ENCODE measurements at regions not wholly inside any gene's neighbourhood (a gene's known extent, or its start where the extent isn't known, plus 50 kb on each side); places are given as distances from the start of the nearest gene placed in this dataset.

GRCh38 chr5:53239301-53239990 is 129.9 kb upstream of the MOCS2 start:
- H3K4me1 ChIP-seq (ENCODE audit: insufficient read depth, low read length), result no peaks in the 10 kb centered on the region
- H3K9me3 ChIP-seq (ENCODE audit: low read length), result no peaks in the 10 kb centered on the region
- H3K4me3 ChIP-seq (ENCODE audit: low read length), result no peak overlapping the region
- no peaks in the 10 kb centered on the region for H3K27me3 ChIP-seq (ENCODE audit: insufficient read depth, low read length)
- H2AFZ ChIP-seq (ENCODE audit: low read depth, low read length), result no peak overlapping the region
- no peaks in the 10 kb centered on the region for H3K36me3 ChIP-seq (ENCODE audit: insufficient read depth, low read length)

DNA sequence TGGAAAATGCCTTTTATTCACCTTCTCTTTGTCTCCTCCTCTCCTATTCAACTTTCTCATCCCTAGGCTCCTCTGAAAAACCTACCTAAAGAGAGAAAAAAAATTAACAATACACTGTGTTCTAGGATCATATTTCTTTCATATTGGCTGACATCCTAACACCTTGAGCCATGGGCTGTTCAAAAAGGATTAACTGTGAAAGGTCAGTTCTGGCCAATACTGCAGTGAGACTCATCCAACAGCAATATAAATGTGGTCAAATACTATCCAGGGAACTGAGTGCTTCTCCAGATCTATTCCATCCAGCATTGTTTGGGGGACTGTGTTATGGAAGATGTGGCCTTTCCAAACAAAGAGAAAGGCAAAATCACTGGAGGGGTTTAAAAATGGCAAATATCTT is 131.1 kb upstream of the MOCS2 start:
- Histone ChIP-seq H3K9me3 (ENCODE audit: low read length) (no peaks in the 10 kb centered on the region), H3K27me3 (ENCODE audit: insufficient read depth, low read length) (no peaks in the 10 kb centered on the region), H2AFZ (ENCODE audit: low read depth, low read length) (no peak overlapping the region), H3K36me3 (ENCODE audit: insufficient read depth, low read length) (no peaks in the 10 kb centered on the region), H3K4me1 (ENCODE audit: insufficient read depth, low read length) (no peaks in the 10 kb centered on the region), H3K4me3 (ENCODE audit: low read length) (no peak overlapping the region)

DNA sequence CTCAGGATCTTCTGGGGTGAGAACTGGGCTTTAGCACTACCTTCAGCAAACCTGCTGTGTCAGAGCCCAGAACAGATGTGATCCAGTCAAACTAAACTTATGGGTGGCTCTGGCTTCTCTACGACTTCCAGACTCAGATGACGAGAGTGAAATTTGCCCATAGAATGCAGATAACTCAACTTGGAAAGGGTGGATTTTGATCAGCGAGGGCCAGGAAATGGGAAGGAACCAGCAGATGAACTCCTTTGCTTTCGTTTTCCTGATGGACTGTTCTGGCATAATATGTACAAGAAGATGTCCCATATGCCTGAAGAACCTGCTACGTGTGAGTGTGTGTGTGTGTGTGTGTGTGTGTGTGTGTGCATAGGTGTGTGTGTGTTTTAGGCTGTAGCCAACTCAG is 132.0 kb upstream of the MOCS2 start:
- H3K4me1 ChIP-seq (ENCODE audit: insufficient read depth, low read length), result no peaks in the 10 kb centered on the region
- no peaks in the 10 kb centered on the region for H3K27me3 ChIP-seq (ENCODE audit: insufficient read depth, low read length)
- H3K9me3 ChIP-seq (ENCODE audit: low read length), result no peaks in the 10 kb centered on the region
- H2AFZ ChIP-seq (ENCODE audit: low read depth, low read length), result no peak overlapping the region
- no peaks in the 10 kb centered on the region for H3K36me3 ChIP-seq (ENCODE audit: insufficient read depth, low read length)
- H3K4me3 ChIP-seq (ENCODE audit: low read length), result no peak overlapping the region

DNA sequence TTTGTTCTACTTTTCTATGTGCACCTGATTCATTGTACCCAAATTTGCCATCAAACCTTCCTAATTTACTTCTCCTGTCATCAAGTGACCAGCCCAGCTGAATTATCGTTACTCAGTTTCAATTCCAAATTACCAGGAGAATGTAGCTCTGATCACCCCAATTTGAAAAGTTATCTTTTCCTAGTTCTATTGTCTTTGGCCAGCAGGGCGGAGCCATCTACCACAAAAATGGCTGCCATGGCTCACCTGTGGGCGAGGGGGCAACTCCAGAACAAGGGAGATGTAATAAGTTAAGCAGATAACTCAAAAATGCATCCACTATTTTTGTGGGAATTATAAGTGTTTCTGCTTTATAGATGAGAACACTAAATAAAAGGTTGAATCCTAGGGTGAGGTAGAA is 133.8 kb upstream of the MOCS2 start:
- Histone ChIP-seq H2AFZ (ENCODE audit: low read depth, low read length) (no peak overlapping the region), H3K36me3 (ENCODE audit: insufficient read depth, low read length) (no peaks in the 10 kb centered on the region), H3K4me1 (ENCODE audit: insufficient read depth, low read length) (no peaks in the 10 kb centered on the region), H3K9me3 (ENCODE audit: low read length) (no peaks in the 10 kb centered on the region), H3K4me3 (ENCODE audit: low read length) (no peak overlapping the region), H3K27me3 (ENCODE audit: insufficient read depth, low read length) (no peaks in the 10 kb centered on the region)

DNA sequence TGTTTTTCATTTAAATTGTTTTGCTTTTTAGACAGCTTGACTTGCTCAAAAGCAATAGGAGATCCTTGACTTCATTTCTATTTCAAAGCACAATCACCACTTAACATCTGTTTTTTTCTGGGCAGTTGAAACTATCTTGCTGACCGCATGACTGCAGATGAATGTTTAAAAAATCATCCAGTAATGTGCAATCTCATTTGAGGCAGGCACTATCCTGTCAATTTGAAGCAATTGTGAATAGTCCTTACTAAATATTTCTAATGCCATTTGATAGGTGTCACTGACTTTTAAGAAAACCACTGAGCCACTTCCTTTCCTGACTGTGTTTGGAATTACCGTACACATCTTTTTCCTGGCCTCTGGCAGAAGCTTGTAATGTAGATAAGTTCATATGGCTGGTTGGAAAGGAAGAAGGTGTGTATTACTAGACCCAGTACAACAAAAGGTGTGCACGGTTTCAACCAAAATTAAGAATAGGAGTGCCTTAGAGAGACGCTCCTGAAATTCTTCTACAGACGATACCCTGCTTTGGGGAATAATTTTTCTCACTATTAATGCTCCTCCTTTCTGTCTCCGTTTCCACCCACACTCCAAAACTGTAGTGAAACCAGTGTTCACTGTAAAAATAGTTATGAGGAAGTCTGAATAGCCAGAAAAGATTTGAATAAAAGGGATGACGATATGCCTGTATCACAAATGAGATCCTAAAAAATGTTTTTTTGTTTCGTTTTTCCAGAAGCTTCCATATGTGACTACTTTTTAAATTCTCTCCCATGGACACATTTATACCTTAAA is 136.7 kb upstream of the MOCS2 start:
- Histone ChIP-seq H3K36me3 (ENCODE audit: insufficient read depth, low read length) (no peaks in the 10 kb centered on the region), H3K4me1 (ENCODE audit: insufficient read depth, low read length) (no peaks in the 10 kb centered on the region), H3K27me3 (ENCODE audit: insufficient read depth, low read length) (no peaks in the 10 kb centered on the region), H2AFZ (ENCODE audit: low read depth, low read length) (no peak overlapping the region), H3K9me3 (ENCODE audit: low read length) (no peaks in the 10 kb centered on the region), H3K4me3 (ENCODE audit: low read length) (no peak overlapping the region)

- Histone ChIP-seq H2AFZ (ENCODE audit: low read depth, low read length) (no peak overlapping the region), H3K4me3 (ENCODE audit: low read length) (no peak overlapping the region), H3K9me3 (ENCODE audit: low read length) (no peaks in the 10 kb centered on the region)
Observed at GRCh38 chr5:53249529-53250200, 140.1 kb upstream of the MOCS2 start.

DNA sequence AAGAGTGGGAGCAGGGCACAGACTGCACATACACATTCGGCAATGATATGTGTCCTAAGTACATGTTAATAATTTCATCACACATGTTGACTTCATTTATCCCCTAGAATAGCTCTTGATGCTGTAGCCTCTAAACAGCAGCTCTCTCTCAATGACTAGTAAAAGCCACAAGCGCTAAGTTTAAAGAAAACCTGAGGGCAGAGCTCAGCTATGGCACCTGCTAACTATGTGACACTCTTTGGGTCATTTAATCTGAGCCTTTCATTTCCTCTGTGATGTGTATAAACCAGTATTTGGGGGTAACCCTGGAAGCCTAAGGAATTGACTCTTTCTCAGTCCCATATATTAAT is 140.6 kb upstream of the MOCS2 start:
- Histone ChIP-seq H3K36me3 (ENCODE audit: insufficient read depth, low read length) (no peaks in the 10 kb centered on the region), H3K4me3 (ENCODE audit: low read length) (no peak overlapping the region), H3K9me3 (ENCODE audit: low read length) (no peaks in the 10 kb centered on the region), H2AFZ (ENCODE audit: low read depth, low read length) (no peak overlapping the region), H3K4me1 (ENCODE audit: insufficient read depth, low read length) (no peaks in the 10 kb centered on the region), H3K27me3 (ENCODE audit: insufficient read depth, low read length) (no peaks in the 10 kb centered on the region)

More at GRCh38 chr5:53249529-53250200, 140.1 kb upstream of the MOCS2 start:
- no peaks in the 10 kb centered on the region for H3K36me3 ChIP-seq (ENCODE audit: insufficient read depth, low read length)
- H3K27me3 ChIP-seq (ENCODE audit: insufficient read depth, low read length), result no peaks in the 10 kb centered on the region
- H3K4me1 ChIP-seq (ENCODE audit: insufficient read depth, low read length), result no peaks in the 10 kb centered on the region

DNA sequence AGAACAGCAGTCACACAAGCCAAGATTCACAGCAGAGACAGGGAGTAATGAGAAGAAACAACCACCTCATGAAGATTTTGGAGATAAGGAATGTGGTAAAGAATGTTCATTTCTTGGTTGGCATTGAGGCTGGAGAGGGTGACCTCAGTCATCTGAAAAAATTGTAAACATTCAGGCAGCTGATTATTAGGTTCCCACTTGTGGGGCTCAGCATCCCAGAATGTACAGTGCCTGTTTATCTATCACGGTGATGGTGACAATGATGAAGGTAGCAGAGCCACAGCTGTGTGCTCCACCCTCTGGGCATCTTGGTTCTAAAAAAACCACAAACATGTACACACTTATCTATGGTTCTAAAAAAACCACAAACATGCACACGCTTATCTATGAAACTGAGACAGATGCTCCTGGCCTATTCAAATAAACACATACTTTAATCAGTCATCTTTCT is 143.9 kb upstream of the MOCS2 start:
- H3K9me3 ChIP-seq (ENCODE audit: low read length), result no peaks in the 10 kb centered on the region
- no peak overlapping the region for H2AFZ ChIP-seq (ENCODE audit: low read depth, low read length)
- no peaks in the 10 kb centered on the region for H3K4me1 ChIP-seq (ENCODE audit: insufficient read depth, low read length)
- H3K4me3 ChIP-seq (ENCODE audit: low read length), result no peak overlapping the region
- no peaks in the 10 kb centered on the region for H3K36me3 ChIP-seq (ENCODE audit: insufficient read depth, low read length)
- no peaks in the 10 kb centered on the region for H3K27me3 ChIP-seq (ENCODE audit: insufficient read depth, low read length)

DNA sequence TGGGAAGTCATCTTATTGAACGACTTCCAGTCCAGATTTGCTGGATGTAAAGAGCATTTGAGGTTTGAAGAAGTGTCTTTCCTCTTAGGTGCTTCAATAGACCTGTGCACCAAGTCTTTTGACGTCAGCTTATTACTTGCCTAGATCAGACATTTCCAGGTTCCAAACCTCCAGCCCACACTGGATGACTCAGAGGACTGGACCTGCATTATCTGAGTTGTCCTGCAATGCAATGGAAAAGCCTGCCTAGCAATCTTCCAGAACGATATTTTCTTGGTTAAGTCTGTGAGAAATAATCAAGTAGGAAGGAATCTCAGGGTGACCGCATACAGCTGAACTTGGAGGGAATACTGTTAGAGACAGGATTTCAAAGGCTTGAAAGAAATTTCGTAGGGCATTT is 147.2 kb upstream of the MOCS2 start:
- Histone ChIP-seq H3K9me3 (ENCODE audit: low read length) (no peaks in the 10 kb centered on the region), H3K4me1 (ENCODE audit: insufficient read depth, low read length) (no peaks in the 10 kb centered on the region), H3K36me3 (ENCODE audit: insufficient read depth, low read length) (no peaks in the 10 kb centered on the region), H3K4me3 (ENCODE audit: low read length) (no peak overlapping the region), H3K27me3 (ENCODE audit: insufficient read depth, low read length) (no peaks in the 10 kb centered on the region), H2AFZ (ENCODE audit: low read depth, low read length) (no peak overlapping the region)

GRCh38 chr5:53257806-53258373 is 148.3 kb upstream of the MOCS2 start:
- no peaks in the 10 kb centered on the region for H3K4me1 ChIP-seq (ENCODE audit: insufficient read depth, low read length)
- no peaks in the 10 kb centered on the region for H3K9me3 ChIP-seq (ENCODE audit: low read length)
- H3K4me3 ChIP-seq (ENCODE audit: low read length), result no peak overlapping the region
- no peaks in the 10 kb centered on the region for H3K27me3 ChIP-seq (ENCODE audit: insufficient read depth, low read length)
- H2AFZ ChIP-seq (ENCODE audit: low read depth, low read length), result no peak overlapping the region
- H3K36me3 ChIP-seq (ENCODE audit: insufficient read depth, low read length), result no peaks in the 10 kb centered on the region

- Histone ChIP-seq H3K36me3 (ENCODE audit: insufficient read depth, low read length) (no peaks in the 10 kb centered on the region), H3K4me1 (ENCODE audit: insufficient read depth, low read length) (no peaks in the 10 kb centered on the region), H3K27me3 (ENCODE audit: insufficient read depth, low read length) (no peaks in the 10 kb centered on the region), H3K9me3 (ENCODE audit: low read length) (no peaks in the 10 kb centered on the region), H2AFZ (ENCODE audit: low read depth, low read length) (no peak overlapping the region), H3K4me3 (ENCODE audit: low read length) (no peak overlapping the region)
Observed at GRCh38 chr5:53259176-53259575, 149.6 kb upstream of the MOCS2 start.

DNA sequence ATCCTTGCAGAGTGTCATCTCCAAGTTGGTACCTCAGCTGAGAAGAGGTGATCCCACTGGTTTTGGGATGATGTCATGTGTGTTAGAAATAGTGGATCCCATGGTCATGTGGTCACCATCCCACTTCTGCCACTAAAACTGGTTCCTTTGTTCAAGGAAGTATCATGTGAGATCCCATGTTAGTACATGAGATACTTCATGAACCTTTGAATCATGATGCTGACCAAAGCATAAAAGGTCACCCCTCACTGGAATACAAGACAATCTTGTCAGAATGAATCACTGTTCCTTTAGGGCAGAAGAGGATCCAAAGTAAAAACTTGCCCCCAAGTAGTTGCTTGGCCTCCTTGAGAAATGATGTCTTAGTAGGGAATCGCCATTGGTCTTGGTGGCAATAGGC is 150.9 kb upstream of the MOCS2 start:
- H3K4me1 ChIP-seq (ENCODE audit: insufficient read depth, low read length), result no peaks in the 10 kb centered on the region
- no peak overlapping the region for H2AFZ ChIP-seq (ENCODE audit: low read depth, low read length)
- no peak overlapping the region for H3K4me3 ChIP-seq (ENCODE audit: low read length)
- H3K9me3 ChIP-seq (ENCODE audit: low read length), result no peaks in the 10 kb centered on the region
- no peaks in the 10 kb centered on the region for H3K27me3 ChIP-seq (ENCODE audit: insufficient read depth, low read length)
- H3K36me3 ChIP-seq (ENCODE audit: insufficient read depth, low read length), result no peaks in the 10 kb centered on the region

DNA sequence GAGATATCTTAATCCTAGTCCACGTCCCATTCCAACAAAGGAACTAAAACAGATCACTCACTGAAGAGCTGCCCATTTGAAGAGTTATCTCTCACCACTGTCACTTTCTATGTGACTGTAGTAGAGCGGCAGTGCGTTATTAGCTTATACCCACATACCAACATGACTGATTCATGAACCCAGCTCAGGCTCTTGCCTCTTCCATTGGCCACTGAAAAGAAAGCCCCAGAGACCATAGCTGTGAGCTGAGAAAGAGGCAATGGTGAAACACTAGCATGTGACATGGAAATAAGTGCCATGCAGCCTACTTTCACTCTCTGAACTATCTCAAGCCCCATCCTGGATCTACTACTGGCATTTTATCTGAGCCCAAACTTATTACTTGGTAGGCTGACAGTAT is 151.7 kb upstream of the MOCS2 start:
- Histone ChIP-seq H3K36me3 (ENCODE audit: insufficient read depth, low read length) (no peaks in the 10 kb centered on the region), H3K9me3 (ENCODE audit: low read length) (no peaks in the 10 kb centered on the region), H3K27me3 (ENCODE audit: insufficient read depth, low read length) (no peaks in the 10 kb centered on the region), H3K4me3 (ENCODE audit: low read length) (no peak overlapping the region), H3K4me1 (ENCODE audit: insufficient read depth, low read length) (no peaks in the 10 kb centered on the region), H2AFZ (ENCODE audit: low read depth, low read length) (no peak overlapping the region)

All from neuron (in vitro differentiated cells).